HG02759 (cell line): ENCODE measurements at regions not wholly inside any gene's neighbourhood (a gene's known extent, or its start where the extent isn't known, plus 50 kb on each side); places are given as distances from the start of the nearest gene placed in this dataset.

Experiments
- ATAC-seq: cut with Tn5 transposase; IDR thresholded peaks from one replicate; pipeline ENCODE4 v1.9.1; 2021; ENCODE audit warnings: mild to moderate bottlenecking, moderate library complexity; ENCODE audit not compliant: unreplicated experiment

DNA sequence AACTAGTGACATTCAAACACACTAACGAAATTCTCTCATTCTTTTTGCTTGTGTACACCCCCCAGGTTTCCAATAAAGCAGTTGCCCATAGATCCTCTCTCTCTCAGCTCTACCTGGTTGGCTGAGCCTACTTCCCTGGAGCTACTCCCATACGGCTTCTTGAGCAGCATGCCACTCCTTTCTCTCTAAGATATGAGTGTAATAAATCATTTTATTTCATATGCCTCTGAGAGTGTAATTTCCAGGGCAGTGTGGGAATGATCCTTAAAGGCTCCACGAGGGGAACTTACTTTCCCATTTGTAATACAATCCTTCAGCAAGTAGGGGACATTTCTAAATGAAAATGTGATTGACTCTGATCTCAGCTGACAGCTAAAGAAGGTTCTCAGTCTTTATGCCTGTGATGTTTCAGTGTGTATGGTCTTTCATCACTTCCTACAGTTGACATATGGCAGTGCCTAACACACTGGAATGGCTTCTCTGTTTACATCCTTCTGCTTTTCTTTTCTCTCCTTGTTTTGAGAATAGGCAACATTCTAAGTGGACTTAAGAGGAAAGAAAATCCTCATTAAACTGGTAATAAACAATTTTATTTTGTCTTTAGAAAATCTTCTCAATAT, 1194.3 kb upstream of the CDH8 start:
- no peak for ATAC-seq

DNA sequence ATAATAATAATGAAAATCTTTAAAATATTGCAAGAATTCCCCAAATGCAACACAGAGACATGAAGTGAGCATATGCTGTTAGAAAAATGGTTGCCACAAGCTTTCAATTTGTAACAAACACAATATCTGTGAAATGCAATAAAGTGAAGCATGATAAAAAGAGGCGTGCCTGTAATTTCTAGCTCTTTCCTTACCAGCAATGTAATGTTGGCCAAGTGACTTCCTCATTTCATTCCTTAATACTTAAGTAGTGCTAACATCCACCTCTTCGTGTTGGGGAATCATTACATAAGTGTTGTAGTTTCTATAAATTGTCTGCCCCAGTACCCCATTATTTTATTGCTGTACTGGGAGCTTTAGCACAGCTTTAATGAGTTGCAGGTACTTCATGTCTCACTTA, 1192.0 kb upstream of the CDH8 start:
- ATAC-seq = no peak

DNA sequence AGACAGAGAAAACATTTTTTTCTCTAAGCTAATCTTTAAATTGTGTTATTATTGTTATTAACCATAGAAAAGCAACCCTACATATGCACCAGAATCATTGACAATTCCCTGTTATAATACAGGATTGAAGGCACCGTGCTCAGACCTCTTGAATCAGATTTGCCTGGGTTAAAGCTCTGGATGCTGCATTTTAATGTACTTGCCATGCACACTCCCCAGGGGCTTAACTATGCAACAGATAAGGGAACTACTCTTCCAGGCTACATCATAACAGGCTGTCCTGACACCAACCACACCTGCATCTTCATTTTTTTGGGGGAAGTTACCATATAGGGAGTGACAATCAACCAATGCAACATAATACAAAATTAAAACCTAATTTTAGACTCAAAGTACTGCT, 1187.6 kb upstream of the CDH8 start:
- no peak for ATAC-seq

DNA sequence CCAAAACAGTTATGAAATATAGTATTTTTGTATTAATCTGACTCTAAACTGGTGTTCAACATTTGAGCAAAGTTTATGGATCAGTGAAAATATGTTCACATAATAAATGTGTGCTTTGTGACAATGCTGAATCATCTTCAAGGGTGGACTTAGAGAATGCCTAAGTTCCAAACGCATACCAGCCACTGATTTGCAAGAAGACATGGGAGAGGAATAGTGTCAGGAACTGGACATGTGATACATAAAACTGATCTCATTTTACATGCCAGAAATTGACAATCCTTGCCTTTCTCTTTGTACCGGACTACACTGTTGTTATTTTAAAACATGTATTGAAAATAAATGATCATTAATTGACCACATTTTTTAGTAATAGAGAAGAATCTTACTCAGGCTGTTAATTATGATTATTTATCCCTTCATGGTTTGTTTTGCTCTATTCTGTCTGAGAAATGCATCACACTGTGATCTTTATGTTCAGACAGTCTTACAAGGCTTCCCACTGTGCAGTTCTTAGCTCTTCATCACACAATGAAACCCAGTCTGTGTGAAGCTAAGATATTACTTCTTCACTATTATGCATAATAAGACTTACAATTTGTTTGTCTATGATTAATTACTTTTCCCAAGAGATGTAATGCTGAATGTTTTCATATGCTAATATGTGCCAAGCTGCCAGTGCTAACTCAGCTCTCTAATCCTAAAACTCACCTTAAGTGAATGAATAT, 1180.6 kb upstream of the CDH8 start:
- no peak for ATAC-seq

DNA sequence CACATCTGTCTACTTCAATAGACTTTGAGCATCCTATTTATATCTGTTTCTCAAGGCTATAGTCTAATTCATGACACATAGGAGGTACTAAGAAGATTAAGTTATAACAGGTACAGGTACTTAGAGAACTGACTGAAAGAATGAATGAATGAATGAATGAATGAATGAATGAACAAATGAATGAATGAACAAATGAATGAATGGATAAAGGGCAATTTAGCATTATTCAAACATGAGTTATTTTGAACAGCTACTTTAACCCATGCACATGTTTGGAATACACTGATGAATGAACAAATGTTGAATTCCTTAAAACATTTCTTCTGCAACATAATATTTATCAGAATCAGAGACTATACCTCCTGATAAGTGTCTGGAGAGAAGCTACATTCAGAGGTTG, 1165.6 kb upstream of the CDH8 start:
- no peak for ATAC-seq

DNA sequence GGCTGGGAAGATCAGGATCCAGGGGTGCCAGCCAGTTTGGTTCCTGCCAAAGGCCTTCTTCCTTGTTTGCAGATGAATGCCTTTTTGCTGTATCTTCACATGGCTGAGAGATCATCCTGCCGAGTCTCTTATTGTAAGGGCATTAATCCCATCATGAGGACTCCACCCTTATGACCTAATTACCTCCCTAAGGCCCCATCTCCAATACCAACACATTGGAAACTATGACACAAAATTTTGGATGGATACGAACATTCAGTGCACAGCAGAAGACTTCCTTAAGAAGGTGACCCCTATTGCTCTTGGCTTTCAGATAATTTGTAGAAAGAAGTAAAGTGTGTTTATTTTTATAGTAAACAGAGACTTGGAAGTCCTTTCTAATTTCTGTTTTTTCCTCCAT, 1164.7 kb upstream of the CDH8 start:
- no peak for ATAC-seq

DNA sequence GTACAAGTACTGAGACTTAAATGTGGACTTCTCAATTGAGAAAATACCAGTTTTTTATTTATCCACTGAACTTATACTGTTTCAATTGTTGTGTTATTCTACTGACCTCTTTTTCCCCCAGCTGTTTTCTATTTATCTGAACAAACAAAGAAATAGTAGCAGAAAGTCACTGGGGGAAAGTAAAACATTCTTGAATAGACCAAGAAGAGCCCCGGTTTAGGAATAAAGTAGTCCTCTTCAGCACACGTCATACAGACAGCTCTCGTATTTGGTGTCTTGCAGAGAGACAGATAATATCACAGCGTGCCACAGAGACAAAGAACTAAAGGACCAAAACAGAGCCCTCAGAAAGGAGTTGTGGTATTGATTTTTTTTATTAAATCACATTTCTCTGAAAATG, 1159.1 kb upstream of the CDH8 start:
- ATAC-seq = no peak

DNA sequence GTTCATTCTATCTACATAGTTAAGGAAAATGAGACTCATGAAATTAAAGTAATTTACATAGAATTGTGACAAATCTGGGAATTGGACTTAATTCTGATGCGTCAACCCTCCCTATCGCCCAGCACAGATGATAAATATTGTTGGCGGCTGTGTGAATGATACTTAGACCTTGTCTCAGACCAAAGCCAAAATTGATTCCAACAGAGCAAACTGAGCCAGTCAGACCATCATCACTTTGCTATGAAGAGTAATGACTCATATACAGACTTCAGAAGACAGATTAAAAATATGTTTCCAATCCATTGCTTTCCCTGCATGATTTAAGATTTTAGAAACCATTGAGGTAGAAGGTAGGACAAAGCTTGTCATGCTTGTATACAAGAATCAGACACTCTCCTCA, 1156.7 kb upstream of the CDH8 start:
- no peak for ATAC-seq

DNA sequence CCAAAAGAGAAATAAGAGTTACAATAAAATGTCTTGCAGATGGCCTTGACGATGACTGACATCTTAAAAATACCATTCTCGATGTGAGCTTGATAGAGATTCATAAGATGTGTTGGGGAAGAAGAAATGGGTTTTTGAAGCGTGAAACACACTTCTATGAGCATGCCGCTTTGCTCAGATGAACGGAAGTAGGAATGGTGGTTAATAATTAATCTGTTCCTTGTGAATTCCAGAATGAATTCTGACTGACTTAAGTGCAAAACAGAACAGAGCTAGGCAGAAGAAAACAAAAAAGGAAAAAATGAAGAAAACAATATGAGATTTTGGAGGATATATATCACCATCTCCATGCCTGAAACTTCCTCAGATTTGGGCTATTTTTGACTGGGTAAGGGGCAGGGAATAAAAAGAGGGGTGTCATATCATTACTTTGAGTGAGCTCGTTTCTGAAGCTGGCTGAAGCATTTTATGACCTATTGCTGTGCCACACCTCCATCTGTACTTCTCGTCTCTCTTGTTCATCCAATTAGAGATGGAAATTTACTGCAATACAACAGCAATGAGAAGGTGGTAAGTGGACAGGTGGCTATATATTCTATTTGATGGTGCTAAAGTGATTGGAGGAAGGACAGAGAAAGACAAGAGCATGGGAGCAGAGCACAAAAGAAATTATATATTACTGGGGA, 1152.0 kb upstream of the CDH8 start:
- ATAC-seq = no peak

DNA sequence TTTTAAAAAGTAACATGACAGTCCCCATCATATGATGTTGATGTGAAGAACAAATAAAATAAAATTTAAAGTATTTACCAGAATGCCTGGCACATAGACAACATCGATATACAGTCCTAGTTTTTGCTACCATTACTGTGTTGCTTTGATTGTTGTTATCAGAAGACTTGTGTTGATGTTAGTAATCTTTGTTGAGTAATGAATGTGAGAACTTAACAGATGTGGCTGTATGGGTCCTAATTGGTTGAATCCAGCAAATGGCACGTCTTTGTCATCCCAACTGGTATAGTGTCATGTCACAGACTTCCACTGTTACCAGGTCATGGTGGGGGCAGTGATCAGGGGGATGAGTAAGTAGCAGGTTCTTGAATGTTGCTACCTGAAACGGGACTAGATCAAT, 1151.4 kb upstream of the CDH8 start:
- ATAC-seq = no peak

DNA sequence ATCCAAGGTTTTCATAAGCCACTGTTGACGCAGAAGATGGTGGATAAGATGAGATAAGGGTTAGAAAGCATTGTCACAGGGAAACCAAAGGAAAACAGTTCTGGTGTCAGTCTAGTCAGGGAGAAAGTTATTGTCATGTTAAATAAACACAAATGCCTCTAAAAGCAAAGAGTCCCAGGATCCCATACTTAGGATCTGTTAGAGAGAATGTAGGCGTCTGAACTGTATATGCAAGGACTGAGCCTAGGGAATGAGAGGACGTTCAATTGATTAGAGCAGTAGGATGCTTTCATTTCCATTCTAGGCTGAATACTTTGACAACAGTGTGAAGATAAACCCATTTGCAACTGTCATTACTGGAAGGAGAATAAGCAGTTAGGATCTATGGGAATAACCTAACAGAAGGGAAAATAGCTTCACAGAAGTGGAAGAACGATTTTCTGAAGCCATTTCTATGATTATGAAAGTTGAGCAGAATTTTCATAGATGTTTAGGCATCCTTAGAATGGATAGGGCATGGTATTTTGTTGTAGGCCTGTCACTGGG, 1149.1 kb upstream of the CDH8 start:
- no peak for ATAC-seq

DNA sequence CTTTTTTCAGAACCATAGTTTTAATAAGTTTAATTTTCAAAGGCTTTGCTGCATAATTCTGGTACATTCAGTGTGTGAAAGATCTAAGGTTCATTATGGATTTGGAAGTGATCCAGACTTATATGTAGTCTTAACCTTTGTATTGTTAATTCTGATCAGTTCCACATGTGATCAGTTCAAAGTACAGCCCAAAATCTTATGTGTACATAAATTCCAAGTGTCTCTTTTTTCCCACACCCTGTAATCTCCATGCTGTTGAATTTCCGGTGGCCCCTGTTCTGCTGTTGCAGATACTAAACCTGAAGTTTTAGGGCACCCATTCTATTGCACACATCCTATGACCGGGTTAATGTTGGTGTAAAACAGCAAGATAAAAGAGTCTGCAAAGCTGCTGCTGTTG, 1147.5 kb upstream of the CDH8 start:
- no peak for ATAC-seq

DNA sequence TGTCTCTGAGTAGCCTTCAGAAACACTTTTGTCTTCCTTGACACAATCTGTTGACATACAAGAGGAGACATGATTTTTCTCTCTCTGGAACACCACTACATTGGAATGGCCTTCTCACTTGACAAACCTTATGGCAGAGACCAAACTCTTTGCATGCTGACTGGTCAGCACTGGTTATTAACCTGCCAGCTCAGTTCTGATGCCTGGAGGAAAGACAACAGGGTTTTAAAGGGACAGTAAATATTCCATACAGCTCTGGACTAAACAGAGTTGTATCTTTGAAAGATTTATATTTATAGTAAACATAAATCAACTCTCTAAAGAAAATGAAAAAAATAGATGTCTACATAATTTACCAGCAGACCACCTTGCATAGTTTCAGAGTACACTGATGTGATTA, 1139.1 kb upstream of the CDH8 start:
- no peak for ATAC-seq

DNA sequence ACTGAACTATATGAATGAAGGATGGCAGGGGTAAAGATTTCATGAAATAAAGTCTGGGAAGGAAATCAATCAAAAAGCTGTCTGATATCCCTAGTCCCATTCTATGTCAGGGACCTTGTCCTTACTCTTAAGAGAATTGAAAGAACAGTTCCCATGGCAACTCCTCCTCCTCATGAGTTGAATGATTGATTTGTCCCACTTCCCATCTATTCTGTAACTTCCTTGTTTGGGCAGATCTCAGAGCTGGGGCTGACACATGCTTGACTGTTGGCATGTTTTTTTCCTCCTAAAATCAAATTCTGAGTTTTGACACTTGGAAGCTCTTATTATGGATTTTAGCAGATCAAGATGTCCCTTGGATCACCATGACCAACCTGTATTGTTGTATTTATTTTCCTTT, 1138.6 kb upstream of the CDH8 start:
- ATAC-seq = no peak

DNA sequence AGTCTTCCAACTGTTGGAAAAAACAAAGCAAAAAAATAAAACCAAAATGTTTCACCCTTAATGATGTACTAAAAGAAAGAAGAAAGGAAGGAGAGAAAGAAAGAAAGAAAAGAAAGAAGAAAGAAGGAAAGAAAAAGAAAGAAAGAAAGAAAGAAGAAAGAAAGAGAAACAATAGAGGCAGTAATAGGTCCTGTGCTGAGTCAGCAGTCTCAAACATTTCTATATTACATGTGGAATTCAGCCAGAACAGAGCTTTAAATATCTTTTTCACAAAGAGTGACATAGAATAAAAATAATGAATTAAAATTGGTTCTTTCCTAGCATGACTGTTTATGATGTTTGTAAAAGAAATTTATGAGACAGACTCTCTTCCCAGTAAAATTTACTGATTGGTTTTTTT, 1135.3 kb upstream of the CDH8 start:
- no peak for ATAC-seq

DNA sequence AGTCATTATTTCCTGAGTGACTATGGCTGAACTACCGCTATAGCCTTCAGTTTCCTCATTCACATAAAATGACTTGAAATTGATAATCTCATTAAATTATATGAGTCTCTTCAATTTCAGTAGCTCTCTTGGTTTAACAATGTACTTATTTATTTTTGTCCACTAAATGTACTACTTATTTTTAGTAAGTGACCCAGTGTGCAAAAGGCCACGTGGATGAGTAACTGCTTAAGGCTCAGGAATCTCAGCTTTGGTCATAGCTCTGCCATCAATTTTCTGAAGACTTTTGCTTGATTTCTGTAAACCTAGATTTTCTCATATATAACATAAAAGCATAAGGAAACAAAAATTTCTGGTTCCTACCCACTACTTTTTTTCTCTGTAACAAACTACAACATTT, 1132.9 kb upstream of the CDH8 start:
- no peak for ATAC-seq

DNA sequence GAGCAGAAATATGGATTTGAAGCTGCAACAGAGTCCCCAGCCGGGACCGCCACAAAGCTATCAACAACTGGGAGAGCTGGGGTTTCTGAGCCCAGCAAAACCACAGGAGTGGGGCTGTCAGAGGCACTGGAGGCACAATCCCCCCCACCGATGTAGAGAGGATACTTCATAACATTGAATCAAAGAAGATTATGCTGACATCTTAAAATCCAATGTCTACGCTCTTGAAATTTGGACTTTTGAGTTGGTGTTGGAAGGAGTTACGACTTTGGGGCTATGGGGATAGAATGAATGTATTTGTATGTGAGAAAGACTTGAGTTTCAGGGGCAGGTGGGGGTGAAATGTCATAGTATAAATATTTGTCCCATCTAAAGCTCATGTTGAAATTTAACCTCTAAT, 1121.6 kb upstream of the CDH8 start:
- no peak for ATAC-seq

DNA sequence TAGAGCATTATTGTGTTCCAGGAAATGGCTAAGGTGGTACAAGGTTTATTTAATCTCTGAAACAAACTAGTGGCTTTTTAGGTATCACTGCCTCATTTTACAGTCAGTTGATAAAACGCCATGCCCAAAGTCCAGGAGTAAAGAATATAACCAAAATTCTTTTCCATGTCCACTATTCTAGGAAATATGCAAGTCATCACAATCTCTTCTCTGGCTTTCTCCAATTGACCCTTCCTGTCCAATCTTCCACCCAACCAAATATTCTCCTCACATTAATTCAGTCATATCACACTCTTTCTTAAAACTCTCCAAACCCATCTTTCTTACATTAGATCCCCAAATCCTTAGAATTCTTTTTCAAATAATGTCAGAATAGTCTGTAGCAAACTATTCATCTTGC, 1110.0 kb upstream of the CDH8 start:
- no peak for ATAC-seq

DNA sequence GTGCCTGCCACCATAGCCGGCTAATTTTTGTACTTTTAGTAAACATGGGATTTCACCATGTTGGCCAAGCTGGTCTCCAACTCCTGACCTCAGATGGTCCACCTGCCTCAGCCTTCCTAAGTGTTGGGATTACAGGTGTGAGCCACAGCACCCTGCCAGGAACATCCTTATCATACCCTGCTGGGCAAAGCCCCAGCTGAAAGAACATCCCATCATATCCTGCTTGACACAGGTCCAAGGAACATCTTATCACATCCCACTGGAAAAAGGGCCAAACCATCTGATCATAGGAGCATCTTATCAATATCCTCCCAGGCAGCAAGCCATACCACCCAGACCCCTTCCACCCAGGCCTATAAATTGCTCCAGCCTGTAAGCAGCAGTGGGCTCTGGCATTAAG, 1109.2 kb upstream of the CDH8 start:
- no peak for ATAC-seq

DNA sequence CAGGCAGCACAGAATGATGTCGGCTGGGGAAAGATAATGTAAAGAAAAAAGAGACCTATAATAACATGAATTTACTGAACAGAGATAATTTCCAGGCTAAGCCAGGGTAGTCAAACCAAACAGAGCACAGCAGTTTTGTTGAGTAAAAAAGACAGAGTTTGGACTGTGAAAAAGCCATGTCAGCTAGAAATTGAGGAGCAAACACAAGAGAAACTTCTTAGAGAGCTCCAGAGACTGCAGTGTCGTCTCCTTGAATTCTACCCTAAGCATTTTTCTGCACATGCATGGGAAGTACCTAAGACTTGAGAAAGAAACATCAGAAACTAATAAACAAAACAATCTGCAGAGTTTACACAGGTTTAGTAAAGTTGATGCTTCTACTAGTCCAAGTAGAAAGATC, 1098.8 kb upstream of the CDH8 start:
- ATAC-seq = no peak

DNA sequence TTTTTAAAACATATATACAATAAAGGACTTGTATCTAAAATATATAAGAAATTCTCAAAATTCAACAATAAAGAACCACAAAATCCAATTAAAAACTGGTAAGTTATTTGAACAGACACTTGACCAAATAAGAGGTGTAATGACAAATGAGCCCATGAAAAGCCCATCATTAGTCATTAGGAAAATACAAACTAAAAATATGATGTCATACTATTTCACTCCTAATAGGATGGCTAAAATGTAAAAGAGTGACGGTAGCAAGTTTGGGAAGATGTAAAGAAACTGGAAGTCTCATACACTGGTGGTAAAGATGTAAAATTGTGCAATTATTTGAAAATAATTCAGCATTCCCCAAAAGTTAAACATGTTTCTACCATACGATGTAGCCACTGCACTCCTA, 1095.3 kb upstream of the CDH8 start:
- ATAC-seq = no peak

DNA sequence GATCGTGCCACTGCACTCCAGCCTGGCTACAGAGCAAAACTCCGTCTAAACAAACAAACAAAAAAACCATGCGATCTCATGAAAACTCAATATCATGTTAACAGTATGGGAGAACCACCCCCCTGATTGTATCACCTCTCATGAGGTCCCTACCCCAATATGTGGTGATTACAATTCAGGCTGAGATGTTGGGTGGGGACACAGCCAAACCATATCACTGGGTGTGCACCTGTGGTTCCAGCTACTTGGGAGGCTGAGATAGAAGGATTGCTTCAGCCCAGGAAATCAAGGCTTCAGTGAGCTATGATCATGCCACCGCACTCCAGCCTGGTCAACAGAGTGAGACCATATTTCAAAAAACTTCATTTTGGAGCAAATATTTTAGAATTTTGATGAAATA, 1094.7 kb upstream of the CDH8 start:
- ATAC-seq = no peak
